Thyroid gland (tissue), 4 donors: ENCODE measurements at regions not wholly inside any gene's neighbourhood (a gene's known extent, or its start where the extent isn't known, plus 50 kb on each side); places are given as distances from the start of the nearest gene placed in this dataset.
A peak's percentile ranks its signal among the peaks of the same experiment; 100 is the strongest.

Experiments used
- DNase-seq, 2 donors: peaks; one replicate each; pipeline ENCODE4 v3.0.0-alpha.2; 2019
- H3K27ac ChIP-seq, 3 donors: fragments of 200-600 bp; sonication (generic); 1 replicate in 2 of 3; 2 replicates in 1 of 3; pipeline ENCODE4 v1.5.1; 2016 to 2019; ENCODE audit warnings: mild to moderate bottlenecking in 1 of 3, moderate library complexity in 1 of 3
- H3K27me3 ChIP-seq: fragments of 200-600 bp; sonication (generic); one replicate; pipeline ENCODE4 v1.5.1; 2019
- H3K36me3 ChIP-seq, 2 donors: fragments of 200-600 bp; sonication (generic); one replicate each; pipeline ENCODE4 v1.5.1; 2016 to 2019
- H3K4me1 ChIP-seq, 2 donors: fragments of 200-600 bp; sonication (generic); one replicate each; pipeline ENCODE4 v1.5.1; 2017 to 2019
- H3K4me3 ChIP-seq, 3 donors: fragments of 200-600 bp; sonication (generic); replicated peaks in 1 of 3; 1 replicate in 2 of 3; 2 replicates in 1 of 3; pipeline ENCODE4 v1.5.1; 2016; ENCODE audit warnings: mild to moderate bottlenecking in 1 of 3
- H3K9me3 ChIP-seq: fragments of 200-600 bp; sonication (generic); one replicate; pipeline ENCODE4 v1.5.1; 2017
- POLR2A ChIP-seq, 2 donors: fragments of 450-650 bp; IDR thresholded peaks; one replicate each; pipeline ENCODE4 v1.6.1; 2017; ENCODE audit warnings: antibody characterized with exemption in 2 of 2, mild to moderate bottlenecking in 2 of 2, moderate library complexity in 1 of 2
- WGBS, 2 donors: methylation state at CpG; one replicate each; pipeline ENCODE4 v1.1.5; 2017; 5-methylcytosine and 5-hydroxymethylcytosine counted together
- intact Hi-C: fragments of 100-400 bp; cut with DNase I; formaldehyde crosslinking; loops from one replicate; pipeline ENCODE4 v1.15.1; 2023
- TF ChIP-seq, protein P1 (sequence below), 6 experiments: fragments of 200-600 bp in 3 of 6; fragments of 450-650 bp in 3 of 6; sonication (generic) in 3 of 6; IDR thresholded peaks; one replicate each; pipeline ENCODE4 v1.5.1; 2016 to 2019; ENCODE audit warnings: antibody characterized with exemption in 6 of 6, mild to moderate bottlenecking in 2 of 6, inconsistent platforms in 1 of 6, moderate library complexity in 1 of 6

DNA sequence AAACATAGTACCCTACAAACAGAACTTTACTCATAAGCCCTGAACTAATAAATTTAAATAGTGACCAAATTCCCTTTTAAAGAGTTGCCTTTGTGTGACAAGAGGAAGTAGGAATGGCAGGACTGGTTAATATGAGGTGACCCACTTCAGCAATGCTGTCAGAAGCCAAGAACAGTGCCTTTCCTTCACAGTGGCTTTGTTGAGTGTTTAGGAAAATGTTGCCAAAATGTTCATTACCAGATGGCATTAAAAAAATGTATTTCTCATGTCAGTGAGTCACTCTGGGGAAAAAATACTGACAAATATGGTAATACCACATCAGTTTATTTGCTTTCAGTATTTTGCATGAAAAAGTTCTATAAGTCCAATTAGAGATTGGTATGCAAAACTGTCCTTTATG lies 103.3 kb downstream of the DIRAS2 start:
- intact Hi-C loops = no loop called here
- no peaks in the 10 kb centered on the region for H3K9me3 ChIP-seq
- H3K4me3 ChIP-seq = no peak overlapping the region
- no peak overlapping the region for H3K27ac ChIP-seq
- no peaks in the 10 kb centered on the region for H3K27me3 ChIP-seq
- no peaks in the 10 kb centered on the region for H3K36me3 ChIP-seq
- no peak for DNase-seq
- no peak for TF ChIP-seq POLR2A (IDR thresholded peaks at IDR 0.05)
- TF ChIP-seq, protein P1, sequence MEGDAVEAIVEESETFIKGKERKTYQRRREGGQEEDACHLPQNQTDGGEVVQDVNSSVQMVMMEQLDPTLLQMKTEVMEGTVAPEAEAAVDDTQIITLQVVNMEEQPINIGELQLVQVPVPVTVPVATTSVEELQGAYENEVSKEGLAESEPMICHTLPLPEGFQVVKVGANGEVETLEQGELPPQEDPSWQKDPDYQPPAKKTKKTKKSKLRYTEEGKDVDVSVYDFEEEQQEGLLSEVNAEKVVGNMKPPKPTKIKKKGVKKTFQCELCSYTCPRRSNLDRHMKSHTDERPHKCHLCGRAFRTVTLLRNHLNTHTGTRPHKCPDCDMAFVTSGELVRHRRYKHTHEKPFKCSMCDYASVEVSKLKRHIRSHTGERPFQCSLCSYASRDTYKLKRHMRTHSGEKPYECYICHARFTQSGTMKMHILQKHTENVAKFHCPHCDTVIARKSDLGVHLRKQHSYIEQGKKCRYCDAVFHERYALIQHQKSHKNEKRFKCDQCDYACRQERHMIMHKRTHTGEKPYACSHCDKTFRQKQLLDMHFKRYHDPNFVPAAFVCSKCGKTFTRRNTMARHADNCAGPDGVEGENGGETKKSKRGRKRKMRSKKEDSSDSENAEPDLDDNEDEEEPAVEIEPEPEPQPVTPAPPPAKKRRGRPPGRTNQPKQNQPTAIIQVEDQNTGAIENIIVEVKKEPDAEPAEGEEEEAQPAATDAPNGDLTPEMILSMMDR (IDR thresholded peaks at IDR 0.05) = no peak
- no peaks in the 10 kb centered on the region for H3K4me1 ChIP-seq

DNA sequence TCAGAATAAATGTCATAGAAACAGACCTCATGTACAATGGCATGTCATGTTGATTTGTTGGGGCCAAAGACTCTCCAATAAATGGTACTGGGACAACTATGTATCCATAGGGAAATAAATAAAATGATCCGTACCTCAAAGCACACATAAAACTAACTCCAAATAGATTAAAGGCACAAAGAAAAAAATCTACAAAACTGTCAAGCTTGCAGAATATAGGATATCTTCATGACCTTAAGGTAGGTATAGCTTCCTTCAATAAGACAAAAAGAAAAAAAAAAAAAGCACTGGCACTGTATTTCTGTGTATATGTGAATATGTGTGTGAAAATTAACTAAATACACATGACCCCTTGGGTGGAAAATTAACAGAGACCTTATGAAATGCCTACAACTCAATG lies 101.9 kb downstream of the DIRAS2 start:
- intact Hi-C loops = no loop called here
- Histone ChIP-seq H3K27ac (no peak overlapping the region), H3K27me3 (no peaks in the 10 kb centered on the region), H3K36me3 (no peaks in the 10 kb centered on the region), H3K4me1 (no peaks in the 10 kb centered on the region), H3K9me3 (no peaks in the 10 kb centered on the region), H3K4me3 (no peak overlapping the region)
- TF ChIP-seq POLR2A (IDR thresholded peaks at IDR 0.05) = no peak
- TF ChIP-seq, protein P1 (IDR thresholded peaks at IDR 0.05) = no peak
- no peak for DNase-seq
- 96 to 98% methylated on average over 1 of the region's 1 CpG for WGBS, 2 donors

DNA sequence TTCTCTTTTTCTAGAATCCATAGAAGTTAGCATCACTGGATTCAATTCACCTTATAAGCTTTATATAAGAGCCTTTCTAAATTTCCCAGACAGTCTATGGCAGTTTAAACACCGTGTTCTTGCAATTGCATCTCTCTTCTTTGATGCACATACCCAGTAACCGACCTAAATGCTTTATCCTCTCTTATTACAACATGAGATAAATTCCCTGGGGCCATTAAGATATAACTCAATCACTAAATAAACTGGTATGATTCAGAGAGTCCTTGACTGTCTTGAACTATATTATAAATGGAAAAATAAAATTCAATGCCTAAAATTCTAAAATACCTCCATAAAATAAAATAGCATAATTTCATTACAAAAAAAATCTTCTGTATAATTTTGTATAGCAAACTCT lies 98.1 kb downstream of the DIRAS2 start:
- no peaks in the 10 kb centered on the region for H3K4me1 ChIP-seq
- H3K9me3 ChIP-seq = no peaks in the 10 kb centered on the region
- no peak for DNase-seq
- 85 to 89% methylated on average over 2 of the region's 2 CpGs for WGBS, 2 donors
- no peak overlapping the region for H3K4me3 ChIP-seq
- no peaks in the 10 kb centered on the region for H3K27me3 ChIP-seq
- intact Hi-C loops = no loop called here
- no peaks in the 10 kb centered on the region for H3K36me3 ChIP-seq
- no peak overlapping the region for H3K27ac ChIP-seq
- TF ChIP-seq, protein P1 (IDR thresholded peaks at IDR 0.05) = no peak
- TF ChIP-seq POLR2A (IDR thresholded peaks at IDR 0.05) = no peak

DNA sequence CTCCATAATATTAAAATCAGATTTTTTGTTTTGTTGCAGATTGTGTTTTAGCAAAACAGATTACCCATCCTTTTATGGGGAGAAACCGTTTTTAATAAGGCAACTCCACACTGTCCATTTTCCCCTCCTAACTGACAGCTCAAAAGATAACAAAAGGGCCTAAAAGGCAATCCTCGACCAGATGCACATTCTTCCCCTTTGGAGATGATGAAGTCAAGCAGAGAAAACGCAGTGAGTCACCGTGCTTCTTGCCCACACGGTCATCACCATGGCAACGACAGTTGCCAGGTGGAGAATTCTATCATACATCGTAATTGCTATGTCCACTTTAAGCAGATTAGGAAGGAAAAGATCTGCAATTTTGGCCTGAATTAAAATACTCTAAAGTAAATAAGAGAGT lies 96.4 kb downstream of the DIRAS2 start:
- TF ChIP-seq, protein P1 (IDR thresholded peaks at IDR 0.05) = no peak
- no peak for TF ChIP-seq POLR2A (IDR thresholded peaks at IDR 0.05)
- Histone ChIP-seq H3K4me1 (no peaks in the 10 kb centered on the region), H3K27me3 (no peaks in the 10 kb centered on the region), H3K9me3 (no peaks in the 10 kb centered on the region), H3K36me3 (no peaks in the 10 kb centered on the region), H3K27ac (no peak overlapping the region), H3K4me3 (no peak overlapping the region)
- peak; percentile 5 to 10 for DNase-seq
- WGBS, 2 donors = 40 to 47% methylated on average over 7 of the region's 7 CpGs
- intact Hi-C loops = no loop called here

DNA sequence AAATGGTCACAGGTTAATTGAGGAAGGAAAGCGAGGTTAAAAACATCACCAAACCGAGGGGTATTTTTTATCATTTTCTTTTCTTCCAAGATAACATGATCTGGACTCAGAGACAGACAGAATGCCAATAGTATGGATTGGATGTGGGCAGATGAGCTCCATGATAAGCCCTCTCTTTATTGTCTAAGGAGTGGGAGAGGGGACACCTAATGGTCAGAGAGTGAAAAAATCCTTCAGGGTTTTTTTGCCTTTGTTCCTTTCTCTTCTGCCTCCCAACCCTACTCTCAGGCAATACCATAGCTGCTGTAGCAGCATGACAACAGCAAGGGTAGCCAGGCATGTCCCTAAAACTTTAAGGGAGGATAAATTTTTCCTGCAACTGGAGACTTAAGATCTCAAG lies 94.7 kb downstream of the DIRAS2 start:
- no peaks in the 10 kb centered on the region for H3K4me1 ChIP-seq
- WGBS, 2 donors = 90 to 95% methylated on average over 2 of the region's 2 CpGs
- H3K27me3 ChIP-seq = no peaks in the 10 kb centered on the region
- no peak overlapping the region for H3K4me3 ChIP-seq
- TF ChIP-seq, protein P1 (IDR thresholded peaks at IDR 0.05) = no peak
- TF ChIP-seq POLR2A (IDR thresholded peaks at IDR 0.05) = no peak
- no peaks in the 10 kb centered on the region for H3K36me3 ChIP-seq
- H3K27ac ChIP-seq = no peak overlapping the region
- intact Hi-C loops = no loop called here
- no peak for DNase-seq
- no peaks in the 10 kb centered on the region for H3K9me3 ChIP-seq
